ENCODE measurements at regions not wholly inside any gene's neighbourhood (a gene's known extent, or its start where the extent isn't known, plus 50 kb on each side); places are given as distances from the start of the nearest gene placed in this dataset.

DNA sequence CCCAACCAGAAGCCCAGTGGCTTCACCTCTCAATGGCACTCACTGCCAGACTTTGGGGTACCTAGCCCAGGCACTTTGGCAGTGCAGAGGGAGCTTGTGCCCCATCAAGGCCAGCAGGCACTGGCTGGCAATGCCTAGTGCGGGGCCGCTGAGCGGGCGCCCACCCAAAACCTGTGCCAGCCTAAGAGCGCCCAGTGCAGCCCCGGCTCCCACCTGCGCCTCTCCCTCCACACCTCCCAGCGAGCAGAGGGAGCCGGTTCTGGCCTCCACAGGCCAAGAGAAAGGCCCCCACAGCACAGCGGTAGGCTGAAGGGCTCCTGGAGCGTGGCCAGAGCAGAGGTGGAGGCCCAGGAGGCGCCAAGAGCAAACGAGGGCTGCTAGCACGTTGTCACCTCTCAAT, 930.8 kb downstream of the IPMK start:
- TF ChIP-seq, protein P1, sequence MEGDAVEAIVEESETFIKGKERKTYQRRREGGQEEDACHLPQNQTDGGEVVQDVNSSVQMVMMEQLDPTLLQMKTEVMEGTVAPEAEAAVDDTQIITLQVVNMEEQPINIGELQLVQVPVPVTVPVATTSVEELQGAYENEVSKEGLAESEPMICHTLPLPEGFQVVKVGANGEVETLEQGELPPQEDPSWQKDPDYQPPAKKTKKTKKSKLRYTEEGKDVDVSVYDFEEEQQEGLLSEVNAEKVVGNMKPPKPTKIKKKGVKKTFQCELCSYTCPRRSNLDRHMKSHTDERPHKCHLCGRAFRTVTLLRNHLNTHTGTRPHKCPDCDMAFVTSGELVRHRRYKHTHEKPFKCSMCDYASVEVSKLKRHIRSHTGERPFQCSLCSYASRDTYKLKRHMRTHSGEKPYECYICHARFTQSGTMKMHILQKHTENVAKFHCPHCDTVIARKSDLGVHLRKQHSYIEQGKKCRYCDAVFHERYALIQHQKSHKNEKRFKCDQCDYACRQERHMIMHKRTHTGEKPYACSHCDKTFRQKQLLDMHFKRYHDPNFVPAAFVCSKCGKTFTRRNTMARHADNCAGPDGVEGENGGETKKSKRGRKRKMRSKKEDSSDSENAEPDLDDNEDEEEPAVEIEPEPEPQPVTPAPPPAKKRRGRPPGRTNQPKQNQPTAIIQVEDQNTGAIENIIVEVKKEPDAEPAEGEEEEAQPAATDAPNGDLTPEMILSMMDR (IDR thresholded peaks at IDR 0.05): no peak
- TF ChIP-seq EZH2 (IDR thresholded peaks at IDR 0.05; ENCODE audit: borderline replicate concordance, insufficient read depth, low read depth, low read length, poor library complexity, severe bottlenecking): no peak
